ENCODE measurements at regions not wholly inside any gene's neighbourhood (a gene's known extent, or its start where the extent isn't known, plus 50 kb on each side); places are given as distances from the start of the nearest gene placed in this dataset.

DNA sequence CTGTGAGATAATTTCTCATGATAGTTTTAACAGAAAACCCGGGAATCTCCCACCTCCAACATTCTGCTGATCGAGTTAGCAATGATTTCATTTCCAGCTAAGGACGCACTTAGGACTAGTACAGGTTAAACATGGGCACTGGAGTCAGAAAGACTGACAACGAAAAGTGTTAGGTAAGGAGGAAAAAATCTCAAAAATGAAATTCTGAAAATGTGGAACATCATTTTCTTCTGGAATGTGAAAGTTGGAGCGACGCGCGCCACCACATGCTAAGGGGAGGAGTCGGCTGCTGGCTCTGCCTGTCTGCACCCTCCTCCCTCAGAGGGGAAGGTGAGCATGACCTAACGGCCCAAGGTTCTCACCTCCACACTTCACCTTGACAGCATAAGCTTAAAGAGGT lies 221.6 kb upstream of the KCNG1 start:
- H3K9me3 ChIP-seq (ENCODE audit: control insufficient read depth, low read length): no peaks in the 10 kb centered on the region
- no peaks in the 10 kb centered on the region for H3K4me1 ChIP-seq
- H3K36me3 ChIP-seq (ENCODE audit: control insufficient read depth, insufficient read depth, low read length): no peaks in the 10 kb centered on the region

DNA sequence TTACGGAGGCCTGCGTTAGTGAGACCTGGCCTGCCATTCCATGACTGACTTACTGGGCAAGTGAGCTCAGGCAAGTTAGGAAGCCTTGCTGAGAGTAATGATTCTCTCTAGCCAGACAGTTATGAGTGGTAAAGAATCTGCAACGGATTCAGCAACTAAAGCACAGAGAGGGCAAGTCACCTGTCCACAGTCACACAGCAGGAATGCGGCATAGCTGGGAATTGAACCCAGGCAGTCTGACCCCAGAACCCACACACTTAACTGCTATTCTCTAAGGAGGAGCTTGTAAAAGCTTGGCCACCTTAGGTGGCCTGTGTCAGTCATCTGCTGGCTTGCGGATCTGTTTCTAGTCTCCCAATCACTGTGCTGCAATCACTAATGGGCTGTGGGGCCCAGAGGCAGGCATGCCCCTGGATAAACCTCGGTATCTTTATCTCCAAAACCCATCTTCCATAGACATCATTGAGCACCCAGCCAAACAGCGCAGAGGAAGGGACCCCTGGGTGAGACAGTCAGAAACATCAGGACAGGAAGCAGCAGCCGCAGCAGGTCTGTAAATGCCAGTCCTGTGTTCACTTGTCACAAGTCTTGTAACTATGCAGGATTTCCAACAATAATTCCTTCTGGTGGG lies 215.9 kb upstream of the KCNG1 start:
- H3K79me2 ChIP-seq: no peaks in the 10 kb centered on the region
- no peak for TF ChIP-seq CTCF (IDR thresholded peaks at IDR 0.05)
- H3K27me3 ChIP-seq (ENCODE audit: control insufficient read depth, insufficient read depth, low read length): no peaks in the 10 kb centered on the region

More for the DNA sequence above, 221.6 kb upstream of the KCNG1 start:
- no peak for TF ChIP-seq CTCF (IDR thresholded peaks at IDR 0.05)
- H3K27me3 ChIP-seq (ENCODE audit: control insufficient read depth, insufficient read depth, low read length): no peaks in the 10 kb centered on the region
- no peak overlapping the region for H3K4me2 ChIP-seq (ENCODE audit: low read length)
- H3K27ac ChIP-seq: no peak overlapping the region
- H2AFZ ChIP-seq: no peak overlapping the region
- no peaks in the 10 kb centered on the region for H3K79me2 ChIP-seq
- no peak overlapping the region for H3K9ac ChIP-seq
- no peak overlapping the region for H3K4me3 ChIP-seq (ENCODE audit: low read depth, low read length)

GRCh38 chr20:51237791-51238190 lies 214.9 kb upstream of the KCNG1 start:
- Histone ChIP-seq H2AFZ (no peak overlapping the region), H3K79me2 (no peaks in the 10 kb centered on the region), H3K9me3 (ENCODE audit: control insufficient read depth, low read length) (no peaks in the 10 kb centered on the region), H3K27me3 (ENCODE audit: control insufficient read depth, insufficient read depth, low read length) (no peaks in the 10 kb centered on the region), H3K4me2 (ENCODE audit: low read length) (no peak overlapping the region), H3K4me1 (no peaks in the 10 kb centered on the region), H3K4me3 (ENCODE audit: low read depth, low read length) (no peak overlapping the region), H3K9ac (no peak overlapping the region), H3K36me3 (ENCODE audit: control insufficient read depth, insufficient read depth, low read length) (no peaks in the 10 kb centered on the region), H3K27ac (no peak overlapping the region)
- TF ChIP-seq CTCF (IDR thresholded peaks at IDR 0.05): no peak

More for the DNA sequence above, 215.9 kb upstream of the KCNG1 start:
- Histone ChIP-seq H3K4me2 (ENCODE audit: low read length) (no peak overlapping the region), H3K9me3 (ENCODE audit: control insufficient read depth, low read length) (no peaks in the 10 kb centered on the region), H3K4me3 (ENCODE audit: low read depth, low read length) (no peak overlapping the region), H3K9ac (no peak overlapping the region), H3K4me1 (no peaks in the 10 kb centered on the region), H2AFZ (no peak overlapping the region), H3K27ac (no peak overlapping the region), H3K36me3 (ENCODE audit: control insufficient read depth, insufficient read depth, low read length) (no peaks in the 10 kb centered on the region)

GRCh38 chr20:51237278-51237677 lies 214.4 kb upstream of the KCNG1 start:
- no peak for TF ChIP-seq CTCF (IDR thresholded peaks at IDR 0.05)
- no peaks in the 10 kb centered on the region for H3K9me3 ChIP-seq (ENCODE audit: control insufficient read depth, low read length)
- H3K36me3 ChIP-seq (ENCODE audit: control insufficient read depth, insufficient read depth, low read length): no peaks in the 10 kb centered on the region
- no peaks in the 10 kb centered on the region for H3K27me3 ChIP-seq (ENCODE audit: control insufficient read depth, insufficient read depth, low read length)
- no peak overlapping the region for H3K9ac ChIP-seq
- no peak overlapping the region for H3K4me2 ChIP-seq (ENCODE audit: low read length)
- no peak overlapping the region for H3K27ac ChIP-seq
- H3K4me1 ChIP-seq: no peaks in the 10 kb centered on the region
- no peaks in the 10 kb centered on the region for H3K79me2 ChIP-seq
- no peak overlapping the region for H2AFZ ChIP-seq
- no peak overlapping the region for H3K4me3 ChIP-seq (ENCODE audit: low read depth, low read length)

DNA sequence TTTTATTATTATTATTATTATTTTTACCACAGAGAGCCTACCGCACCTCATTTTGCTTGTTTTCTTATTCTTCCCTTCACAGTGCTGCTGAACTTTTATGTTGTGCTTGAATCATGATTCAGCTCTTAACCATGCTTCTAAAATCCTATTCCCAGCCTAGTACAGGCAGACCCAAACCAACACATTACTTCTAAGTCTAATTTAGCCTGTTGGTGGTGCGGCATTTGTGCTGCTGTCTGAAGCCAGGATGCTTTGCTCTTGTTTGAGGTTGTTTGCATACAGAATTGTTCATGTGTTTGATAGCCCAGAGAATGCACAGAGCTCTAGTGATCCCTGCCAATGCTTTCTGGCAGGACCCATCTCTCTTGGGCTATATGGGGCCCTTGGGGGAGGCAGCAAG lies 213.5 kb upstream of the KCNG1 start:
- Histone ChIP-seq H3K4me3 (ENCODE audit: low read depth, low read length) (no peak overlapping the region), H3K4me1 (no peaks in the 10 kb centered on the region), H3K9me3 (ENCODE audit: control insufficient read depth, low read length) (no peaks in the 10 kb centered on the region), H3K9ac (no peak overlapping the region), H3K4me2 (ENCODE audit: low read length) (no peak overlapping the region), H3K27ac (no peak overlapping the region), H3K27me3 (ENCODE audit: control insufficient read depth, insufficient read depth, low read length) (no peaks in the 10 kb centered on the region), H3K36me3 (ENCODE audit: control insufficient read depth, insufficient read depth, low read length) (no peaks in the 10 kb centered on the region), H3K79me2 (no peaks in the 10 kb centered on the region), H2AFZ (no peak overlapping the region)
- no peak for TF ChIP-seq CTCF (IDR thresholded peaks at IDR 0.05)

Data from parathyroid adenoma (tissue), 2 donors.